ENCODE measurements at regions not wholly inside any gene's neighbourhood (a gene's known extent, or its start where the extent isn't known, plus 50 kb on each side); places are given as distances from the start of the nearest gene placed in this dataset.

- no peak for DNase-seq
Measured at GRCh38 chr5:53826504-53826903, 266.1 kb downstream of the NDUFS4 start.

GRCh38 chr5:53827211-53827651 lies 266.8 kb downstream of the NDUFS4 start:
- no peak for DNase-seq

- DNase-seq, result no peak
Measured at GRCh38 chr5:53831496-53831895, 271.1 kb downstream of the NDUFS4 start.
